ENCODE measurements at regions not wholly inside any gene's neighbourhood (a gene's known extent, or its start where the extent isn't known, plus 50 kb on each side); places are given as distances from the start of the nearest gene placed in this dataset.

DNA sequence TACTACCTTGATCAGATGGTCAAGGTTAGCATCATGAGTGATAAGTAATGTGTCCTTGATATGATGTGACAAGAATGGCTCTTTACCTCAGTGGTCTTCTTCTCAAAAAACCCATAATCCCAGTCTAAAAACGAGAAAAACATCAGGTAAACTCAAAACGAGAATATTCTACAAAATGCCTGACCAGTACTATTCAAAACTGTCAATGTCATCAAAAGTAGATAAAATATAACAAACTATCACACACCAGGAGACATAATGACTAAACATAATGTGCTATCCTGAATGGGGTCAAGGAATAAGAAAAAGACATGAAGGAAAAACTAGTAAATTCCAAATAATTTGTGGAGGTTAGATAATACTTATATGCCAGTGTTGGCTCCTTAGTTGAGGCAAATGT is 85.2 kb upstream of the PDHA2 start:
- H3K23ac ChIP-seq (ENCODE audit: low read depth, low read length), result no peak overlapping the region
- POLR2A ChIA-PET (ENCODE audit: unreplicated experiment), result no interaction called here
- no peak overlapping the region for H3K14ac ChIP-seq (replicated peaks; ENCODE audit: low read depth, low read length)
- no peak overlapping the region for H3K27ac ChIP-seq (ENCODE audit: insufficient read depth, low read length)
- H3K56ac ChIP-seq (ENCODE audit: extremely low read depth, insufficient read depth, low read length), result no peak overlapping the region
- H3K4me2 ChIP-seq (ENCODE audit: low read depth, low read length), result no peak overlapping the region
- dilution Hi-C loops (cut with HindIII; ENCODE audit: low sequenced_read_pairs, unreplicated experiment), result no loop called here
- no peak for ATAC-seq (ENCODE audit: low read depth)
- no peak overlapping the region for H2AK9ac ChIP-seq (replicated peaks; ENCODE audit: low read depth, low read length, poor library complexity)
- no peak overlapping the region for H4K8ac ChIP-seq (ENCODE audit: low read depth in 2 of 2, low read length in 2 of 2)
- no peak overlapping the region for H2BK120ac ChIP-seq (ENCODE audit: low read depth, low read length)
- H4K91ac ChIP-seq (ENCODE audit: insufficient read depth, low read depth, low read length), result no peak overlapping the region
- no peaks in the 10 kb centered on the region for H3K36me3 ChIP-seq (ENCODE audit: control insufficient read depth, insufficient read depth, low read length)
- H3K18ac ChIP-seq (ENCODE audit: low read depth, low read length), result no peak overlapping the region
- H2BK15ac ChIP-seq (ENCODE audit: low read depth, low read length), result no peak overlapping the region
- no peak overlapping the region for H4K5ac ChIP-seq (ENCODE audit: low read depth, low read length)
- H3K9me3 ChIP-seq (ENCODE audit: control insufficient read depth, insufficient read depth, low read length), result no peaks in the 10 kb centered on the region
- intact Hi-C loops (cut with micrococcal nuclease), result no loop called here
- CTCF ChIA-PET, result no interaction called here
- TF ChIP-seq, protein P1, sequence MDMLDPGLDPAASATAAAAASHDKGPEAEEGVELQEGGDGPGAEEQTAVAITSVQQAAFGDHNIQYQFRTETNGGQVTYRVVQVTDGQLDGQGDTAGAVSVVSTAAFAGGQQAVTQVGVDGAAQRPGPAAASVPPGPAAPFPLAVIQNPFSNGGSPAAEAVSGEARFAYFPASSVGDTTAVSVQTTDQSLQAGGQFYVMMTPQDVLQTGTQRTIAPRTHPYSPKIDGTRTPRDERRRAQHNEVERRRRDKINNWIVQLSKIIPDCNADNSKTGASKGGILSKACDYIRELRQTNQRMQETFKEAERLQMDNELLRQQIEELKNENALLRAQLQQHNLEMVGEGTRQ (IDR thresholded peaks at IDR 0.05; ENCODE audit: low read depth, low read length), result no peak
- TF ChIP-seq MAFK (IDR thresholded peaks at IDR 0.05; ENCODE audit: low read depth, low read length), result 0 out of 2 replicates have a peak, but pooled peaks have one; percentile 37
- no TSS peak for BruUV-seq (replicated peaks)
- no peak overlapping the region for H3K4ac ChIP-seq (ENCODE audit: low read depth, low read length)
- WGBS, 2 experiments (ENCODE audit: extremely low coverage in 2 of 2, insufficient read length in 1 of 2), result no CpG with 5 or more reads among the region's 2 CpGs
- in situ Hi-C loops (cut with MboI; ENCODE audit: low sequenced_read_pairs), result no loop called here
- H2AK5ac ChIP-seq (ENCODE audit: low read depth, low read length), result no peak overlapping the region
- no peaks in the 10 kb centered on the region for H3K9me1 ChIP-seq (ENCODE audit: insufficient read depth, low read length)
- H4K20me1 ChIP-seq (ENCODE audit: insufficient read depth, low read length), result no peaks in the 10 kb centered on the region
- no peak overlapping the region for H3K9ac ChIP-seq (ENCODE audit: low read depth, low read length)
- H2AFZ ChIP-seq (replicated peaks; ENCODE audit: low read length, poor library complexity), result no peak overlapping the region
- H2BK5ac ChIP-seq (ENCODE audit: low read depth, low read length, poor library complexity, severe bottlenecking), result no peak overlapping the region
- H3K4me3 ChIP-seq (ENCODE audit: insufficient read depth, low read depth, low read length), result no peak overlapping the region
- no peaks in the 10 kb centered on the region for H3K27me3 ChIP-seq (ENCODE audit: control insufficient read depth, insufficient read depth, low read length)
- no peak overlapping the region for H2BK20ac ChIP-seq (ENCODE audit: low read depth, low read length)
- H3K79me1 ChIP-seq (ENCODE audit: low read depth in 1 of 2, low read length in 2 of 2), result no peaks in the 10 kb centered on the region
- no peak for DNase-seq
- no peaks in the 10 kb centered on the region for H3K4me1 ChIP-seq (ENCODE audit: control insufficient read depth, insufficient read depth, low read length)
